ENCODE measurements at regions not wholly inside any gene's neighbourhood (a gene's known extent, or its start where the extent isn't known, plus 50 kb on each side); places are given as distances from the start of the nearest gene placed in this dataset.

- DNase-seq = no peak
Measured at GRCh38 chr2:220070349-220070748, 442.9 kb downstream of the SLC4A3 start.

- no peak for DNase-seq
Measured at GRCh38 chr2:220071696-220072095, 444.3 kb downstream of the SLC4A3 start.

GRCh38 chr2:220072669-220073220 is 445.3 kb downstream of the SLC4A3 start:
- no peak for DNase-seq

GRCh38 chr2:220075835-220076234 is 448.4 kb downstream of the SLC4A3 start:
- DNase-seq = no peak

- DNase-seq = no peak
Measured at GRCh38 chr2:220076734-220077133, 449.3 kb downstream of the SLC4A3 start.

- DNase-seq = no peak
Measured at GRCh38 chr2:220077488-220077887, 450.1 kb downstream of the SLC4A3 start.

GRCh38 chr2:220078439-220078838 is 451.0 kb downstream of the SLC4A3 start:
- no peak for DNase-seq

GRCh38 chr2:220079595-220079994 is 452.2 kb downstream of the SLC4A3 start:
- no peak for DNase-seq

GRCh38 chr2:220081171-220081570 is 453.7 kb downstream of the SLC4A3 start:
- DNase-seq = no peak

- DNase-seq = no peak
Measured at GRCh38 chr2:220090050-220090449, 462.6 kb downstream of the SLC4A3 start.

- DNase-seq = no peak
Measured at GRCh38 chr2:220096406-220096805, 469.0 kb downstream of the SLC4A3 start.

- DNase-seq = no peak
Measured at GRCh38 chr2:220101980-220102379, 474.6 kb downstream of the SLC4A3 start.

- DNase-seq = no peak
Measured at GRCh38 chr2:220103596-220103995, 476.2 kb downstream of the SLC4A3 start.

- DNase-seq = no peak
Measured at GRCh38 chr2:220104871-220105351, 477.5 kb downstream of the SLC4A3 start.

GRCh38 chr2:220106065-220106464 is 478.6 kb downstream of the SLC4A3 start:
- DNase-seq = no peak

- no peak for DNase-seq
Measured at GRCh38 chr2:220107380-220107791, 480.0 kb downstream of the SLC4A3 start.

- DNase-seq = no peak
Measured at GRCh38 chr2:220114443-220114842, 487.0 kb downstream of the SLC4A3 start.

GRCh38 chr2:220117025-220117424 is 489.6 kb downstream of the SLC4A3 start:
- no peak for DNase-seq

GRCh38 chr2:220120041-220120440 is 492.6 kb downstream of the SLC4A3 start:
- no peak for DNase-seq

GRCh38 chr2:220123751-220124150 is 496.3 kb downstream of the SLC4A3 start:
- DNase-seq = no peak

GRCh38 chr2:220125551-220125950 is 498.1 kb downstream of the SLC4A3 start:
- no peak for DNase-seq

GRCh38 chr2:220127311-220127710 is 499.9 kb downstream of the SLC4A3 start:
- no peak for DNase-seq

GRCh38 chr2:220127876-220128275 is 500.4 kb downstream of the SLC4A3 start:
- no peak for DNase-seq

- no peak for DNase-seq
Measured at GRCh38 chr2:220129391-220129790, 502.0 kb downstream of the SLC4A3 start.

- no peak for DNase-seq
Measured at GRCh38 chr2:220134756-220135534, 507.5 kb downstream of the SLC4A3 start.

Measured in CD4-positive, alpha-beta T cell treated with Interferon alpha-2 for 1 hour (primary cell).